ENCODE measurements at regions not wholly inside any gene's neighbourhood (a gene's known extent, or its start where the extent isn't known, plus 50 kb on each side); places are given as distances from the start of the nearest gene placed in this dataset.

DNA sequence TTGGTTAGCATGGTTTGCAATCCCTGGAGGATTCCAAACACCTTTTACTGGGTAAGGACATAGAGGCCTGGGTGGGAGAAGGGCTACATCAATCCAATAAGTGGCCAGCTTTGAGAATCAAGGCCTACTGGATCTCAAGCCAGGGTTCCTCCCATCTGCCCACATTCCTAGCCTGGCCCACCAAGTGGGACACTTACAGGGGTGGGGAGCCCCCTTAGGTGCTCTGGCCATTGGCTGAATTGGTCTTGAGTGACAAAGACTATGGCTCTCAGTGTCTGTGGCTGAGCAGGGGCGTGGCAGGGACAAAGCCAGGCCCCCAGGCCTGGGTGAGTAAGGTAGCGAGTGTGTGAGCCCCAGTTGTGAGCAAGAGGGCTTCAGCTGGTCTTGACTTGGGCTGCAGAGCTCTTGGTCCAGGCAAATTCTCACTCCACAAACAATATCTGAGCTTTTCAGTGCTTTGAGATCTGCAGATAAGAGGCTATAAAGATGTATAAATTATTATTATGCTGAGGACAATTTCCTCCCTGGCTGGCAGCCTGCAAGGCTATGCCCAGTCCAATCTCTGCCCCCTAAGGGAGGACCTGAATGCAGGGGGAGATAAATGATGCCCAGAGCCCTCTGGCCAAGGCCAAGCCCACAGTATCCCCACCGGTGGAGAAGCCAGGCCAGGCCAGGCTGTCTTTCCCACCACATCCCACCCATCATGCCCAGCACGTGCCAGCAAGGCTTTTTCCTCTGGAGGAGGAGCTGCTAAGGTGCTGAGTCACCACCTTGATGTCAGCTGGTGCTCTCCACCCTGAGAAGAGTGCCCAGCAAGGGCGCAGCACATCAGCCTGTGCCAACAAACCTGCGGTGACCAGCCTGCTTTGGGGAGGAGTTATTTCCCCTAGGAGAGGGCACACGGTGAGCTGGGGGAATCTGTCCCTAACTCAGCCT is 80.7 kb upstream of the DUSP5 start:
- no peak for DNase-seq

DNA sequence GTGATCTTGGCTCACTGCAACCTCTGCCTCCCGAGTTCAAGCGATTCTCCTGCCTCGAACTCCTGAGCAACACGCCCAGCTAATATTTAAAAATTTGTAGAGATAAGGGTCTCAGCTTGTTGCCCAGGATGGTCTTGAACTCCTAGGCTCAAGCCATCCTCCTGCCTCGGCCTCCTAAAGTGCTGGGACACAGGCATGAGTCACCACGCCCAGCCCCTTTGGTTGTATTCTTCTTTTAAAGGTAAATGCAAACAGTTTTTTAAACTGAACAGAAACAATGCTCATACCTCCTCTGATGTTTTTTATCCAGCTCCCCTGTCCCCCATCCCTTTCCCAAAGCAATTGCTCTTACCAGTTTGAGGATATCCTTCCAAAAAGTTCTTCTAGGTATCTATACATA is 79.5 kb upstream of the DUSP5 start:
- no peak for DNase-seq

DNA sequence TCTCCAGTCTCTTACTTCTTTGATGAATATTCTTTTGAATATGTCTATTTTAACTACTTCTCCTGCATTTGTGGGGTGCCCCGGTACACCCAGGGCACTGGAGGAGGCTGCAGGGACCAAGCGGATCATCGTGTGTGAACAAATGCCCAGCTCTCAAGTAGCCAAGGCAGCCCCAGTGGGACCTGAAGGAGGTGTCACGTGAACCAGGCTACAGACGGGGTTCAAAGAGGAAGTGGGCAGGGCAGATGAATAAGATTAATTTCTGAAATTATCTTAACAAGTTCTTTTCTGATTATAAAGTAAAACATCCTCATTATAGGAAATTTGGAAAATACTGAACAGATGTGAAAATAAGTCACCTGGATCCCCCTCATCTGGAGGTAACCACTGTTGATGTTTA is 78.4 kb upstream of the DUSP5 start:
- DNase-seq = peak in 1 of 4 experiments; percentile 34

GRCh38 chr10:110420401-110421193 is 77.1 kb upstream of the DUSP5 start:
- peak; percentile 72 to 84 (median 82) for DNase-seq

DNA sequence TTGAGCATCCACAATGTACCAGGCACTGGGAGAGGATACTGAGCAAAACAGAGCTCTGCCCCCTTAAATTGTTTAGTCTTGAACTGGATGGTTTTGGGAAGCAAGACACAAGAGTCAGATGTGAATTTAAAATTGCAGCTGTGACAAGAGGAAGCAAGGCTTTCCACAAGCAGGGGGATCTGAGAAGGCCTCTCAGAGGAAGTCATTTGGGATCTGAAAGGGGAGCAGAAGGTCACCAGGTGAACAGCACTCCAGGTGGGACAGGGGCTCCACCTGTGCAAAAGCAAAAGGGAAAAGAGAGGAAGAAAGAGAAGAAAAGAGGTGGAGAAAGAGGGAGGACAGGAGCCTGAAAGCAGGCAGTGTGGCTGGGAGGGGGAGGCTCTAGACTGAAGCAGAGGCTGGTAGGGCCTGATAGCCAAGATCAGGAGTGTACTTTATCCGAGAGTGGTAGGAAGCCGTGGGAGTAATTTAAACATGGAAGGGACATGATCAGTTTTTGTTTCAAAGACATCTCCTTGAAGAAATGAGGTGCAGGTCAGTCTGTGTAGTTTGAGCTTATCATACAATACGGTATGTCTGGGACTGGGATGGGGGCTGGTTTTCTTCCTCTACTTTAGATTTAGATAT is 76.1 kb upstream of the DUSP5 start:
- DNase-seq = peak in 2 of 4 experiments; percentile 36 to 52

DNA sequence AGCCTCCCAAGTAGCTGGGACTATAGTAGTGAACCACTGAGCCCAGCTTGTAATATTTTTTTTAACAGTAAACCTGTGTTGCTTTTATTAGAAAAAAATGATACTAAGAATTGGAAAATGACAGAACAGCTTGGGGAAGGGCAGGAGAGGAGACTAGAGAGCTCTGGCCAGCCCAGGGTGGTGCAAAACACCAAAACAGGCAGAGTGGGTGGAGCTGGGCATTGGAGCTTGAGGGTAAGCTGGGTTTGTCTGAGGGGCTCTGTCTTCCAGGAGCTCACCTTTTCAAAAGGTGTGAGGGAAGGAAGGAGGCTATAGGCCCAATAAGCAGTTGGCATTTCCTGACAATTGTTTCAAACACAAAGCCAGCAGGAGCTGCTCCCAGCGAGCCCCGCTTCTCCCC is 75.2 kb upstream of the DUSP5 start:
- DNase-seq = no peak

DNA sequence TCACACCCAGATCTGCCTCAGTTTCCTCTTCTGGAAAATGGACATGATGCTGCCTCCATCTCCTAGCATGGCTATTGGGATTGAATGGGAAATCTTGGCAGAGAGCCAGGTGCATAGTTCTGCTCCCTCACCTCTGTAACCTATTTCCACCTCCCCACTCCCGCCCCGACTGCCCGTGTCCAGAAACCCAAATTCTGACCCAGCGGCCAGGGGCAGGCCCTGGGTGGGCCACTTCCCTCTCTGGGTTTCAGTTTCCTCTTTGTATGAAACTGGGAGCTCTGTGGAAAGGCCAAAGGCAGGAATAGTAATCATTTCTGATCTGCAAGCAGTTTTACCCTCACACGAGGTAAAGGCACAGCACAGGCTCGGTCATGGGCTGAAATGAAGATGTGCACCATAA is 74.1 kb upstream of the DUSP5 start:
- peak; percentile 81 to 92 (median 89) for DNase-seq

- peak; percentile 71 to 92 (median 80) for DNase-seq
Measured at GRCh38 chr10:110425684-110426293, 71.9 kb upstream of the DUSP5 start.

GRCh38 chr10:110426294-110427181 is 71.2 kb upstream of the DUSP5 start:
- DNase-seq = peak; percentile 58 to 83 (median 70)

DNA sequence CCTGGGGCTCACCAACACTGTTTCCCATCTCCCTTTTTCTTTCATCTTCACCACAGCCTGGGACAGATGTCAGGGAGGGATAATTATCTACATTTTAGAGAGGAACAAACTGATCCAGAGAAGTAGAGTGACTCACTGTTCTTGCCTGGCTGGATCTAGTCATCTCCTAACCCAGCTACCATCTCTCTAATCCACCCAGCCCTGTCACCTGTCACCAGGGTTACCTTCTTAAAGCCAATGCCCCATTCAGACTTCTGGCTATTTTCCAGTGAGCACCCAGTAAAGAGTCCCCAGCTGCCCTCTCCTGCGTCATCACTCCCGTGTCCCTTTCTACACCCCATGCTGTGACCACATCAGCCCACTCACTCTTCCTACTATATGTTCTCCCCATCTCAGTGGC is 68.4 kb upstream of the DUSP5 start:
- peak in 2 of 4 experiments; percentile 38 to 40 for DNase-seq

GRCh38 chr10:110430340-110431273 is 67.1 kb upstream of the DUSP5 start:
- peak; percentile 46 to 69 (median 64) for DNase-seq

GRCh38 chr10:110431659-110432058 is 66.0 kb upstream of the DUSP5 start:
- DNase-seq = no peak

- no peak for DNase-seq
Measured at GRCh38 chr10:110432084-110432483, 65.6 kb upstream of the DUSP5 start.

GRCh38 chr10:110432814-110433565 is 64.7 kb upstream of the DUSP5 start:
- no peak for DNase-seq

DNA sequence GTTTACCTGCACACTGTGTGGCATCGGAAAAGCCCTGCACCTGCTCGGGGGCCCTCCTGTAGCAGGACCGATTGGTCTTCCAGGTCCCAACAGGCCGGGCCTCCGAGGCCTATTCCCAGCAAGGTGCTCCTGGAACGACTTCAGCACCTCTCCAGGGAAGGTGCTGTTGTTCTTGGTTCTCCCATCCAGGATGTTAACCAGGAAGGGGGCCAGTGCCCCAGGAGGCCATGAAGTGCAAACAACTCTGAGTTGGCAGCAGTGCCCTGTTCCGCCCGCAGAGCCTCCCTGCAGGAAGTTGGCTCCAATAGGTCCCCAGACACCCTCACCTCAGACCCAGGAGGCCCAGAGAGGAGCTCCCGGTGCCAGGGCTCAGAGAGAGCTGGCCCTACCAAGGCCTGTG is 64.0 kb upstream of the DUSP5 start:
- DNase-seq = no peak

GRCh38 chr10:110434489-110435096 is 63.1 kb upstream of the DUSP5 start:
- peak in 3 of 4 experiments; percentile 59 to 63 (median 63) for DNase-seq

- no peak for DNase-seq
Measured at GRCh38 chr10:110436554-110437350, 61.0 kb upstream of the DUSP5 start.

DNA sequence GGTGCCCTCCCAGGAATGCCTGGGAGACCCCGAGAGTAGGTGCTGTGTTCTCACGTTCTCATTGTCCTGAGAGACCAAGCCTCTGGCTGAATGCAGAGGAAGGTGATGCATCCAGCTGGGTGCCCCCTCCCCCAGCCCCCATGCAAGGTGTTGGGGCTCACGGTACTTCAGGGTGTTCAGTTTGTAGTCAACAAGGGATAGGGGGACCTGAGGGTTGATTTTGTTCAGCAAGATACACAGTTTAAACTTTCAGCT is 60.4 kb upstream of the DUSP5 start:
- DNase-seq = no peak

Measured in suppressor macrophage (primary cell).